Endothelial cell of hepatic sinusoid (primary cell): ENCODE measurements at regions not wholly inside any gene's neighbourhood (a gene's known extent, or its start where the extent isn't known, plus 50 kb on each side); places are given as distances from the start of the nearest gene placed in this dataset.

ENCODE experiments used
- in situ Hi-C: cut with HindIII; loops from 2 replicates; pipeline ENCODE4 v1.10.0; 2017; ENCODE audit warnings: low sequenced_read_pairs

DNA sequence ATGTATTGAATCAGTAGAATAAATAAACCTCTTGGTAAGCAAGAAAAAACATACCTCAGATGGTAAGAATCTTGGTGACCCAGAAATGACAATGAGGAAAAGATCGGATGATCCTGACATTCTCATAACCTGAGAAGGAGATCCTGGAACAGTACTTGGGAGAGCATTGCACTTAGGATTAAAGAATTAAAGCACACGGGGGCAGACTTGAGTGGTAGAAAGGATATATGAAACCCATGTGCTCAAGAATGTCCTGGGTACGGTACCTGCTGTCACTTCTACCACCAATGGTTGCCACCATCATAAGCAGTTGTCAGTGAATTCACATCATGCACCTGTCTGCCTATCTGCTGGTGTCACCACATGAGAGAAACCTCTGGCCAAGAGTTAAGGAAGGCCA, 108.9 kb upstream of the GJB5 start:
- in situ Hi-C loops: no loop called here

DNA sequence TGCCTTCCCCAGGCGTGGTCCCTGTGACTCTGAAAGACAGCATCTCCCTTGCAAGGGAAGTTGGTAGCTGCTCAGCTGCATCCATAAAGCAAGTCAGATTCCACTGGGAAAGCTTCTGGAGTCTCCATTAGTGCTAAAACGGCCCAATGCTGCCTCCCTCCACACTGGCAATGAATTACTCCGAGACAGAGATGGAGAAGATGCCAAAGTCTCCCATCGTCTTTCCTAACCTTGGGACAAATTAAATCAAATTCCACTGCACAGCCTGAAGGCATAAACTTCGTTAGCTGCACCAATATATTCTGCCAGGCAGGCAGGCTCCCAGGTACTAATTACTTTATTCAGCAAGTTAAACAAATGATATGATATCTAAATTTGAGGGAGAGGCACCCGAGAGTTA, 106.3 kb upstream of the GJB5 start:
- in situ Hi-C loops: no loop called here

DNA sequence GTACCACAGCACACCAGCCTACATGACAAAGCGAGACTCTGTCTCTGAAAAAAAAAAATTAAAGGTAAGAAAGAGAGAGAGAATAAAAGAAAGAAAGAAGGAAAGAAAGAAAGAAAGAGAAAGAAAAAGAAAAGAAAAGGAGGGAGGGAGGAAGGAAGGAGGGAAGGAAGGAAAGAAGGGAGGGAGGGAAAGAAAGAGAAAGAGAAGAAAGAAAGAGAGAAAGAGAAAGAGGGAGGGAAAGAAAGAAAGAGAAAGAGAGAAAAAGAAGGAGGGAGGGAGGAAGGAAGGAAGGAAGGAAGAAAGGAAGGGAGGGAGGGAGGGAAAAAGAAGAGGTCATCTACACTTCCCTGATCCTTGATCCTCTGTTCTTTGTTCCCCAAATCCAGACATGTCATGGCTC, 104.8 kb upstream of the GJB5 start:
- in situ Hi-C loops: no loop called here

DNA sequence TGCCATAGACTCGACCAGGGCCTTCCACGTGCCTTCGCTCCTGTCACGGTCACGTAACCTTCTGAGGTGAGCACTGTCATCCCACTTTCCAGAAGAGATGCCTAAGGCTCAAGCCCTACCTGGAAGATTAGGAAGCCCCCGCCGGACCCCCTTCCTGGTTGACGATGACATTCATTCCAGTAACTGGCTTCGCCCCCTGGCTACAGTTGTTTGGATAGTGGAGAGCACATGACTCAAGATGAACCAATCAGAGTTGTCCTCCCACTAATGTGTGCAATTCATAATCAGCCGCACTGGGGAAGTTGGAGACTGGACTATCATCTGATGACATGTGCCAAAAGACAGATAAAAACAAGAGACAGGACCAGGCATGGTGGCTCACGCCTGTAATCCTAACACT, 104.0 kb upstream of the GJB5 start:
- in situ Hi-C loops: no loop called here

GRCh38 chr1:34653110-34653509, 101.7 kb upstream of the GJB5 start:
- in situ Hi-C loops: no loop called here

DNA sequence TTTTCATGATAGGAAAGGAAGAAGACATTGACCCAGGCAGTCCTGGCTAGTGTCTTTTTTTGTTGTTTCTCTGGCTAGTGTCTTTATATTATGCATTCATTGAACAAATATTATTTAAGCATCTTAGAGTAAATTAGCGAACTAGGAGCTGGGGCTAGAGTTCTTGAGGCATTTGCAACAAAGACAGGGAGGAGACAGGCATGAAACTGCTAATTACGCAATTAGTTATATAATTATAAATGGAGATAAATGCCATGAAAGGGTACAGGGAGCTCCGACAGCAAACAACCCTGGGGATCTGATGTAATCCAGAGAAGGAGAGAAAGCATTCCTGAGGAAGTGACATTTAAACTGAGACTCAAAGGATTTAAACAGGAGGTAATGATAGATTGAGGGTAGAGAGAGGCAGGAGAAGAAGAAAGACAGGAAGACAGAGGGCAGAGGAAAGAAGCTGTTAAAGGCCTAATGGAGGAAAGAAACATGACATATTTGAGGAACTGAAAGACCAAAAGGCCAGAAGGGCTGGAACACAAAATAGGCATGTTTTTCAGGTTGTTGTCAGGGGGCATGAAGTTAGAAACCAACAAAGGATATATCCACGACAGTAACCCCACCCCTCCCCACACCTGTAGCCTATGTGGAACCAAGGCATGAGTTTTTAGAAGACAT, 99.5 kb upstream of the GJB5 start:
- in situ Hi-C loops: no loop called here

- in situ Hi-C loops: no loop called here
Observed at GRCh38 chr1:34655875-34656240, 99.0 kb upstream of the GJB5 start.

GRCh38 chr1:34656299-34656698, 98.5 kb upstream of the GJB5 start:
- in situ Hi-C loops: no loop called here

GRCh38 chr1:34656731-34657130, 98.1 kb upstream of the GJB5 start:
- in situ Hi-C loops: no loop called here

- in situ Hi-C loops: no loop called here
Observed at GRCh38 chr1:34657266-34657665, 97.6 kb upstream of the GJB5 start.

DNA sequence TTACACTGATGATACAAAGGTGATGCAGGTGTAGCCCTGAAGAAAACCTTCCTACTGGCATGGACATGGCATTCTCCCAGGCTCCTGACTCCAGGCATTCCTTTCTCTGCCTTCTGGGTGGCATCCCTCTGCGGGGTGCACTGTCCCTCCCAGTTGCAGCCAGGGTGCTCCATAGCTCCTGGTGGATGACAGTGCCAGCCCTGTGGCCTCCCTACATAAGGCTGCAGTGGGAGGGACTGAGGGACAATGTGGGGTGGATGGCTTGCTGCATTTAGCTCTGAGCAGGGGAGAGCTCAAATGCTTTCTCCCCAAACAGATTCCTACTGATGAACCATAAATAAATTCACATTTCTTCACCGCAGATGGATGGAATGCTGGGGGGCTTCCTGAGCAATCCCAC, 97.0 kb upstream of the GJB5 start:
- in situ Hi-C loops: no loop called here

- in situ Hi-C loops: no loop called here
Observed at GRCh38 chr1:34663031-34663430, 91.8 kb upstream of the GJB5 start.

GRCh38 chr1:34668063-34668462, 86.8 kb upstream of the GJB5 start:
- in situ Hi-C loops: no loop called here

- in situ Hi-C loops: no loop called here
Observed at GRCh38 chr1:34670982-34671381, 83.9 kb upstream of the GJB5 start.

GRCh38 chr1:34671887-34672286, 83.0 kb upstream of the GJB5 start:
- in situ Hi-C loops: no loop called here

- in situ Hi-C loops: no loop called here
Observed at GRCh38 chr1:34681480-34682451, 73.1 kb upstream of the GJB5 start.

- in situ Hi-C loops: no loop called here
Observed at GRCh38 chr1:34682452-34683223, 72.2 kb upstream of the GJB5 start.

GRCh38 chr1:34683616-34684015, 71.2 kb upstream of the GJB5 start:
- in situ Hi-C loops: no loop called here

- in situ Hi-C loops: no loop called here
Observed at GRCh38 chr1:34684266-34684665, 70.6 kb upstream of the GJB5 start.

DNA sequence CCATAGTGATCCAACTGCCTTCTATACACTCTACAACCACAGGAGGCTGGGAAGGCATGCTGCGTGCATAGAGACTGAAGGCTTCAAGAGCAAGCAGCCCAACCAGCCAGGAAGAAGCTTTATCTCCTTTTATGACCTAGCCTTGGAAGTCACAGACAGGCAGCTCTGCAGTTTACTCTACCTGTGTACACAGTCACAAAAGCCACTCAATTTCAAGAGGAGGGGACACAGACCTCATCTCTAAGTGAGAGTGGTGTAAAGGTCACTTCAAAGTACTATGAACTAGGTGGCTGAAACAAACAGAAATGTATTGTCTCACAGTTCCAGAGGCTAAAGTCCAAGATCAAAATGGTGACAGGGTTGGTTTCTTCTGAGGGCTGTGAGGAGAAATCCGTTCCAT, 69.6 kb upstream of the GJB5 start:
- in situ Hi-C loops: loop anchor here (5.0 kb wide), 1 partner anchor 37 kb away; no protein-coding TSS in a partner anchor

DNA sequence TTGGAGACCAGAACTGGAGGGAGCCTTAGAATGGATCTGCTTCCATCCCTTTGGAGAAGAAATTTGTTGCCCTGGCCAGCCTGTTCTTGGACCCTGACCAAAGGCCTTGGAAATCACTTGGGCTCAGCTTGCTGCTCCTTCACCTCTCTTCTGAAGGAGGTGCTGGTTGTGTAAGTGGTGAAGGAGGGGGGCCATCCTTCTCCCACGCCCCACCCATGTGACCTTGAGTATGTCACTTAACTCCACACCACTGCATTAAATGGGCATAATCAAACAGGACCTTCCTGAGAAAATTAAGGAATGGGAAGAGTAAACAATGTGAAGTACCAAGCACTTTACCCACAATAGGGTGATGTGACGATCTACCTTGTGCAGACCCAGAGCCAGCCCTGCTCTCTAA, 68.3 kb upstream of the GJB5 start:
- in situ Hi-C loops: loop anchor here (5.0 kb wide), 1 partner anchor 36 kb away; no protein-coding TSS in a partner anchor
